ENCODE measurements at regions not wholly inside any gene's neighbourhood (a gene's known extent, or its start where the extent isn't known, plus 50 kb on each side); places are given as distances from the start of the nearest gene placed in this dataset.

DNA sequence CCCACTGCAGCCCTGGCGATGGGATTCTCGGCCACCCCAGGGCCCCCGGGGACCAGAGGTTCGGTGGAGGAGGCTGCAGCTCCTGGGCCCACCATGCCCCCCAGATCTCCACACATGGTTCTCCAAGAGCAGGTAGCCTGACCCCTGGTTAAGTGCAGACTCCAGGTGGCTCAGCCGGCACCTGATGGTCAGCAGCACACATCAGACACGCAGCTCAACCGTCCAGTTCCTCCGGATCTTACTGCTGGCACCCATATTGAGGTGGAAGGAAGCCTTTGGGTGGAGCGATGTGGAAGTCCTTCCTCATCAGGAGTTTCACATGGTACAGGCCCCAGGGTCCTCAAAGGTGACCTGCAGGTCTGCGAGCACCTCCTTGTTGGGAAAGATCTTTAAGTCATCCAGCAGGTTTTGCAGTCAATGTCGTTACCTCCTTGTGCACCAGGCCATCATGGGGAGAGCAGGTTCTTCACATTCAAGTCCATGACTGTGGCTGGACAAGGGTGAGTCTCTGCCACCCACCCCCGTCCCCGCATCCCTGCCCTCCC, 74.2 kb upstream of the EEPD1 start:
- no peak for DNase-seq

DNA sequence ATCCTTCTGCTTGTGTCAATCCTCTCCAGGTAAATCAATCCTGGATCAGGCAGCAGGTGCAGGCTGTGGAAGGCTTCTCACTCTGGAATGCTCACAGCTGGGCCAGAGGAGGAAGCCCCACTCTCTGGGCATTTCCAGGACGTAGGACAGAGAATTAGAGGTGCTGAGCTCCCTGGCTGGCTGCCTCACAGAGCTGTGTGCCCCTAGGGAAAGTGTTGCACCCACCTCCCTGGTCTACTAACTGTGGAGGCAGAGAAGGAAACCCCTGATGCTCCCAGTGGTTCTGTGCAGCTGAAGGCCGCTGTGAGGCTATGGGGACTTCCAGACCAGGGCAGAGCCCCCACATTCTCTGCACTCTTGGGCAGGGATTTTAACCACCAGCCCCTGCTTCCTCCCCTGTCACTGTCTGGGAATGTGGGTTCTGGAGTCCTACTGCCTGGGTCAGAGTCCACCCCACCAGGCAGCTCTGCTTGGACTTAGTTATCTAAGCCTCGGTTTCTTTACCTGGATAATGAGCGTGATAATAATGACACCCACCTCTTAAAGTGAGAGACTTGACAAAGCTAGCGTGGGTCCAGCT, 73.5 kb upstream of the EEPD1 start:
- no peak for DNase-seq

DNA sequence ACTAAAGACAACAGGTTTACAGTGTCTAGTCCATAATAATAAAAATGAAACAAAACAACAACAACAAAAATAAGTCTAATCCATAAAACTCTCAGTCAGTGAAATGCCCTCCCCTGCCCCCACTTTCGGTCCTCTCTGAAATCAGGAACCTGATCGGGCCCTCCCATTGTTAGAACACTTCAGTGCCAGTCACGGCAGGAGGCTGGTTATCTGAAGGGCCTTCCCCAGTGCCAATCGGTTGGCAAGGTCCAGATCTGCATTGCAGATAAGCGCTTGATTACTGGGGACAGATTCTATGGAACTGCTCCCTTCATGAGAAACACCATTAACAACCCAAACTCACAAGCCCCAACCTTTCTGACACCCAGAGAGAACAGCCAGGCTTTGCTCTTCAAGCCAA, 72.2 kb upstream of the EEPD1 start:
- DNase-seq = no peak

DNA sequence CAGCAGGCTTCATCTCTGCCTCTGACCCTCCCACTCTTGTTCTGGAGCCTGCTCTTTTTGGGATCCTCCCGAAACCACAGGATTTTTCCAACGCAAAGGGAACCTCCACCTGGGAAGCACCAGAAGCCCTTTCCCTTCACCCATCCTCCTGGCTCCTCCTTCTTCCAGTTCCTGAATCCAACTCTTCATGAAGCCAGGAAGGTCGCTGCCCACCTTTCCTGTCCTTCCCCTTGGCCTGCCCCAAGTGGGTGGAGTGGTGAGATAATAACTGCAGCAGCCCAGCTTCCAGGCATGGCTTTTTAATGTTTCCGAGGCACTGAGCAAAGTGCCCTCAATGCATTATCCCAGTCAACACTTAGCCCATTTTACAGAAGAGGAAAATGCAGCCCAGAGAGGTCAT, 70.8 kb upstream of the EEPD1 start:
- no peak for DNase-seq

DNA sequence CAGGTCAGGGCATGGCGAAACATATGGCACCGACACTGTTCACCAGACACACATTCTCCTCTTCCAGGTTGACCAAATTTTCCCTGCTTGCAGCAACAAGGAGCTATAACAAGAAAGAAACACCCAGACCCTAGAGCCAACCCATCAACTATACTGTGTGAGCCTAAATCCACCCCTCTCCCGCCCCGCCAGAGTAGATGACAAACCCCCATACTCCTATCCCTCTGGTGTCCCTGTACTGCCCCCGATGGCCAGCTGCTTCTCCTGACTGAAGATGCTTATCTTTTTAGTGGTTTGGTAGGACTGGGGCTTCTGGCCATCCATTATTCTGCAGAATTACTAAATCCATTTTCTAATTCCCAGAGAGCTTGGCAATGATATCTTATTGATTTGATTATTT, 70.1 kb upstream of the EEPD1 start:
- no peak for DNase-seq

DNA sequence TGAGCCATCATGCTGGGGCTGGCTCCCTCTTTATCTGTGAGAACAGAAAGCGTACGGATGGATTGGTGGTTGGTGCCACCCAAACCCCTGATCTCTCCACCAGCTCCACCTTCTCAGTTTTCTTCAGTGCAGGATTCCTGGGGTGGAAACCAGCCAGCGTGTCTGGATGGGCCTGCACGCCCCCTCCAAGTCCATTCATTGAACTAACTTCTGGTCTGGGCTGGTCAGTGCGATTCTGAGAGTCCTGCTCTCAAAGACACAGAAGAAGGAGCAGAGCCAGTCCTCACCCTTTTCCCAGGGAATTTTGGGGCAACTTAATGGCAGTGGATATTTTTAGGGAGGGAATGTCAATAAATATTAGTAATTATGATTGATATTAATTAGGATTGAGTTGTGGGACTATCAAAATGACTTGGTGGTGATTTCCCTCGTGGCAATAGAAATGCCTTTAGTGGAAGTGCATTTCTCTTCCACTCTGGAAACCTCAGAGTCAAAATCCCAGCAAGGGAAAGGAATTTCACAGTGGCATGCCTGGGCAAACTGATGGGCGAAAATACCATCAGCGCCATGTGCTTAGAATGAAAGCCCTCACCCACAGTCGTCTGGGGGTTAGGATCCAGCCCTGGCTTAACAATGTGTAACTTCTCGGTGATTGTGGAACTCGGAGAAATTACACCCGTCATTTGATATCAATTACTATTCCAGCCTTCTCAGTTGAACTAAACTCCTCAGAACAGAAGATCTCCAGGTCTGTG, 69.3 kb upstream of the EEPD1 start:
- DNase-seq = no peak

DNA sequence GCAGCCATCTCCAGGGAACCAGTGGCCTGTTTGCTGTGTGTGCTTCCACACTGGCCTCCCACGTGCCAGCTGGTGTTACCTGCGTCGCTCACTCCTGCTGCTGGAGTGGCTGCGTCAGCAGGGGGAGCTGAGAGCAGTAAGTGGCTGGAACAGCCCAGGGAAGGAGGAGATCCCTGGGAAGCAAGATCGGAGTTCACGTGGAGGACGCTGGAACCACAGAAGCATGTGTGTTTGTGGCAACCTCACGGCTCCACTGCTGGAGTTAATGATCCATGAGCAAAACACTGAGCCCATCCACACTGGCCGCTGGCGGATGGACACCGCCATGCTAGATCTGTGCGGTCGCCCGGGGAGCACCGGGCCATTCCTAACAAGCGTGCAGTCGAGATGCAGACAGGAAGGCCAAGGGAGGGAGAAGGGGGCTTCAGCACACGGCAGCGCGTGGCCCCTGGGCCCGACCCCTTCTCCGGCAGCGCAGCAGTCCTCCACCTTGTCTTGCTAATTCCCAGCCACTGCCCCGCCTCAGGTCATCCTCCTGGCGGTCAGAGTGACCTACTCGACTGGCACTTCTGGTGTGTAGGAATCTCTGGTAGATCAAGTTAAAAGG, 68.5 kb upstream of the EEPD1 start:
- no peak for DNase-seq

DNA sequence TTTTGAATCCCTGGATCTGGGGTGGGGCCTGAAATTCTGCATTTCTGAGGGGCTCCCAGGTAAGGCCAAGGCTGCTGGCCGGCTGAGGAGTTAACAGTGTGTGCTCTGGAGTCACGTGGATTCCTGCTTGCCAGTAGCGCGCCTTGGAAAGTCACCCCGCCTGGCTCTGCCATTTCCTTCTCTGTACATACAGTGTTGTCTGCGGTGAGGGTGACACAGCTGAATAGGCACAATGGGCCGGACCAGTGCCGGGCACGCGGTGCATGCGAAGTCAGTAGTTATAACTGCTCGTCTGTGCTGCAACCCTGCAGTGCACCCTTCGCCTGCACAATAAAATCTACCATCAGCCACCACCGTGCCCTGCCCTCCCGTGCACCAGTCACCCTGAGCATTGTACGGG, 68.0 kb upstream of the EEPD1 start:
- no peak for DNase-seq

DNA sequence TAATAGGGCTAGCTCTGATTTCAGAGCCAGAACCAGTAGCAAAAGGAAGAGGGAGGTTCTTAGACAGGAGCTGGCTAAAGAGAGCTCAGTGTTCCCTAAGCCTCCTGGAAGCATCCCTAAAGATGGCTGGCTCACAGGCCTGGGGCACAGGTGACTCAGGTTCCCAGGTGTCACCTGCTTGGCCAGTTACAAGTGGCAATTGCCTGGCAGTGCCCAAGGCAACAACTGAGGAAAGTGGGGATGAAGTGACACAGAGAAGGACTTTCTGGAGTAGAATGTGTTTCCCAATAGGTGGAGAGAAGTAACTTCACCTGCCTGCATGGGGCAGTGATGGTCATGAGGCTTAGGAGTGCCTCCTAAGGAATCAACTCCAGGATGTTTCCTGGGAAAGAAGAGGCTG, 66.5 kb upstream of the EEPD1 start:
- DNase-seq = no peak

DNA sequence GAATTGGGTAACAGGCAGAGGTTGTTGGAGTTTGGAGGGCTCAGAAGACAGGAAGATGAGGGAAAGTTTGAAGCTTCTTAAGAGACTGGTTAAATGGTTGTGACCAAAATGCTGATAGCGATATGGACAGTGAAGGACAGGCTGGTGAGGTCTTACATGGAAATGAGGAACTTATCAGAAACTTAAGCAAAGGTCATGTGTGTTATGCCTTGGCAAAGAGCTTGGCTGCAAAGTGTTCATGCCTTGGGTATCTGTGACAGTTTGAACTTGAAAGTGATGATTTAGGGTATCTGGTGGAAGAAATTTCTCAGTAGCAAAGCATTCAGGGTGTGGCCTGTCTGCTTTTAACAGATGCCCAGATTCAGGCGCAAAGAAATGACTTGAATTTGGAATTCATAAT, 64.5 kb upstream of the EEPD1 start:
- DNase-seq = no peak

DNA sequence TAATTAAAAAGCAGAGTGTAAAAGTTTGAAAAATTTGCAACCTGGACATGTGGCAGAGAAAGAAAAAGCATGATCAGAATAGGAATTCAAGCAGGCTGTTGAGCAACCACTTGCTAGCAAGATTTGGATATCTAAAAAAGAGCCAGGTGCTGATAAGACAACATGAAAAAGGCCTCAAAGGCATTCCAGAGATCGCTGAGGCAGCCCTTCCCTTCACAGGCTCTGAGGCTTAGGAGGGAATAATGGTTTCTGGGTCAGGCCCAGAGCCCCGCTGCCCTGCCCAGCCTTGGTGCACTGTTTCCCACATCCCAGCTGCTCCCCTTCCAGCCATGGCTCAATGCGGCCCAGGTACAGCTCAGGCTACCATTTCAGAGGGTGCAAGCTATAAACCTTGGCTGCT, 64.1 kb upstream of the EEPD1 start:
- no peak for DNase-seq

DNA sequence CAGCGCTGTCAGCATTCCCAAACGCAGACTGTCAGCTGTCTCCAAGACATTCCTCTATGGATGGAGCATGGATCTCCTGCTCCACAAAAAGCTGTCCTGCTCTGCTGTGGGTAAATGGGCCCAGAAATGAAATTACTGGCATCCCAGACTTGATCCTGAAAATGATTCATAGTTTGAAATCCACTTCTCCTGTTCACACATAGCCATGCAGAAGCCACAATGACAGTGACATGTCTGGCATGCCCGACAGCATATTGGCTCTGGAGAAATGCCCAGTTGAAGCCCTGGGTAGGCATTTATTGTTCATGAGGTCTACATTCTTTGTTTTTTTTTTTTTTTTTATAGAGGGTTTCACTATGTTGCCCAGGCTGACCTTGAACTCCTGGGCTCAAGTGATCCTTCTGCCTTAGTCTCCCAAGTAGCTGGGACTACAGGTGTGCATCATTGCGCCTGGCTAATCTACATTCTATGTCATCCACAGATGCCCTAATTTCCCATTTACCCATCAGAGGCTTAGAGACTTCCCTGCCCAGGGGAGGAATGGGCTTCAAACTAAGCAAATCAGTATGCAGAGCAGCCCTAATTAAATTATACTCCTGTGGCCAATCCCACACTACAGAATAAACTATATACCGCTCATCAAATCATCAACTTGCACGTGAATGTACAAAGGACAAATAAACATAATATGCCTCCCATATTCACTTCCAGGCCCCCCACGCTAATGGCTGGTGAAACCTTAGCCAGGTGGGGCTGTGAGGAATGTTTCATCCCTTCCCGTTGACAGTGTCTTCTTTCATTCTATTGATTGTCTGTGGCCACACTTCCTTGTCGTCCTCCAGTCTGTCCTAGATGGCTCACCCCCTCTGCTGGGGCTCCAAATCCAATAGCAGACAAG, 61.8 kb upstream of the EEPD1 start:
- DNase-seq = no peak

DNA sequence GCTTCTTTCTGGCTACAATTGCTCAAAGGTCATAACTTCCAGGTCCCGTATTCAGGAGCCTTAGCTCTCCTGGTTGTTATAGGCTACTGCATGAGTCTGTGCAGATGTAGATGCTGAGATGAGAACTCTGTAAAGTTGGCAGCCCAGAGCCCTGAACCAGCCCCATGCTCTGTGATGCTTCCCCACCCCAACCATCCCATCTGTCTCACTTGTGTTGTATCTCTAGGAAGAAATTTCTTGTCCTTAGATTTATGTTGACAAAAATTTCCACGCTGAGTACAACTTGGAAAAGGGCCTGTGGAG, 61.2 kb upstream of the EEPD1 start:
- DNase-seq = no peak

DNA sequence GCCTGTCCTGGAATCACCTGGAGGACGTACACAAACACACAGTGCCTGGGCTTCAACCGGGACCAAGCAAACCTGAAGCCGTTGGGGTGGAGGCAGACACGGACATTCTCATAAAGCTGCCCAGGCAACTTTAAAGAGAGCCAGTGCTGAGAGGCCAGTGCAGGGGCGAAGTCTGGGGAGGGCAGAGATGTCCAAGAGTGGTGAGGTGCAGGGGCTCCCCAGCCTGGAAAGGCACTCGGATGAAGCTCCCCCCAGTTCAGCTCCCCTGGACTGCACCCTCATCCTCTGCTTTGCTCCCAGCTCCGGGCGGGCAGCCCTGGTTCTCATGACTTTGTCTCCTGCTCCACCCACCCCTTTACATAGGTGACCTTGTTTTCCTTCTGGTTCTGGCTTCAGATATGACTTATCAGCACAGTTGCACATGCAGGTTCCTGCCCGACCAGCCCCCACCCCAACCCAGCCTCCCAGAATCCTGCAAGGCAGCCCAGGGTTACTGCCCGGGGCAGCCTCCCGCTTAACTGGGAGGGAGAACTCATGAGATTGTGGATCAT, 60.8 kb upstream of the EEPD1 start:
- no peak for DNase-seq

DNA sequence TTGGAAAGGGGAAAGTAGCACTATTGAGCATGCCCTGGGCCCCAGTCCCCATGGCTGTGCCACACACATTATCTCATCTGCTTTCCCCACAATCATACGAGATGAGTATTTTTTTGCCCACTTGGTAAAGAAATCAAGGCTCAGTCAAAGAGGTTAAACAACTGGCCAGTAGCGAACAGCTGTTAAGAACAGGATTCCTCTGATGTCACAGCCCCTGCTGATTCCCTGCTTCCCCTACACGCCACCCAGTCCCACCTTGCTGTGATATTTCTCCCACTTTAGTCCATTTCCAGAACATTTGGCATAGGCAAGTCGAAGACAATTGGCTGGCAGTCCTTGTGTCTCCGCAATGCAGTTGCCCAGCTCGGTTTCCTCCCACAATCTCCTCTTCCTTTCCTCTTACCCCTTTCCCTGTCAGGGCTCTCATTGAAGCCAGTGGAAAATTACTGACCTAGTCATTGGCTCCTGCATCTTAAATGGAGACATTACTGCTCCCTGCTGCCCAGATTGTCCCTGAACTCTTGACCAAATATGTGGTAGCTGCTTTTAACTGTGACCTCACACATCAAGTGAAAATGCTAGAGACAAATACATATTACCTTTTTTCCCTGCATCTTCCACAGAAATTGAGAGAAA, 56.5 kb upstream of the EEPD1 start:
- DNase-seq = no peak

DNA sequence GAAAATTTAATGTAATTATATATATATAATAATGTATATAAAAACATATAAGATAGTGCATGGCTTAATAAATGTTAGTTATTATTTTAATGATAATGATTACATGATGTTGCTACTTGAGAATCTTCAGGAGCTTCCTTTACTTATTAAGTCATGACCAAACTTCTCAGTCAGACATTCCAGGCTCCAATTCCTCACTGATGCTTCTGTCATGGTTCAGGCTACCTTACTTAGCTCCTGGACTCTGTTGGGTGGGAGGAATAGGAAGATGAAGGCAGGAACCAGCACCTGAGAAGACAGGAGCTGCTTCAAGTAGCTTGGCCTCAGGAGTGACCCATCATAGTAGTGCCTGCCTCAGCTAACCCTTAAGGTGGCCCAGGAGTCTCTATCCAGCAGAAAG, 55.0 kb upstream of the EEPD1 start:
- DNase-seq = no peak

DNA sequence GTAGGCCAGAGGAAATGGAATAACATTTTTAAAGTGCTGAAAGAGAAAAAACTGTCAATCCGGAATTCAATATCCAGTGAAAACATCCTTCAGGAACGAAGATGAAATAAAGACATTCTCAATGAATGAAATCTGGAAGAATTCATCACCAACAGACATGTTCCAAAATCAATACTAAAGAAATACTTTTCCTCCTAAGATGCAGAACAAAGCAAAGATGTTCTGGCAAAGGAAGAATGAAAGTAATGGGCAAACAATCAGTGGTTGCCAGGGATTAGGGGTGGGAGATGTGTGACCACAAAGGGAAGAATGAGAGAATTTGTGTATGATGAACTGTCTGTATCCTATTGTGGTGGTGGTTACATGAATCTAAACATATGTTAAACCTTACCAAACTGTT, 52.8 kb upstream of the EEPD1 start:
- DNase-seq = no peak

DNA sequence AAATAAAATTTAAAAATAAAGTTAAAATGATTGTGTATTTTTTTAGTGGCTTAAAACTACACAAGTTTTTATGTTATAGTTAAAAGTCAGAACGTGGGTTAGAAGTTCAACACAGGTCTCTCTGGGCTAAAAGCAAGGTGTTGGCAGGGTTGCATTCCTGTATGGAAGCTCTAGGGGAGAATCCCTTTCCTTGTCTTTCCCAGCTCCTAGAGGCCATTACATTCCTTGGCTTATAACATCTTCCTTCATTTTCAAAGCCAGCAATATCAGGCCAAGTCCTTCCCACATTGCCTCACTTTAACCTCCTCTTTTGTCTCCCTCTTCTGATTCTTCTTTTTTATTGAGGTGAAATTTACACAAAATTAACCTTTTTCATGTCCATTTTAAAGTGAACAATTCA, 52.4 kb upstream of the EEPD1 start:
- DNase-seq = no peak

Data from activated CD4-positive, alpha-beta T cell treated with anti-CD3 and anti-CD28 coated beads, Interleukin-10, Interleukin-2, amounts not matched to agents 100 ng/mL and 50 ng/mL, durations not matched to agents 16 hours and 8 hours (primary cell).